ENCODE measurements at regions not wholly inside any gene's neighbourhood (a gene's known extent, or its start where the extent isn't known, plus 50 kb on each side); places are given as distances from the start of the nearest gene placed in this dataset.

GRCh38 chr11:15735706-15736105, 620.6 kb downstream of the SOX6 start:
- no peak for ATAC-seq (replicated peaks in 6 of 8)
- no peaks in the 10 kb centered on the region for H3K4me1 ChIP-seq (replicated peaks in 1 of 2)
- H3K27ac ChIP-seq, result no peak overlapping the region
- WGBS, 10 experiments, result 0 to 84% (median 37%) methylated on average over 1 to 3 of the region's 4 CpGs; no CpG with 5 or more reads in 1 of the 10 experiments
- H3K4me3 ChIP-seq, result no peak overlapping the region
- in situ Hi-C loops (cut with MboI; ENCODE audit: low pct_unique_long_range_greater_than_20kb in 2 of 9, low sequenced_read_pairs in 9 of 9, unreplicated experiment in 9 of 9), result no loop called here

- H3K4me3 ChIP-seq, result no peak overlapping the region
- peaks cover 0 to under 1% of the 10 kb centered on the region in 2 donors for H3K4me1 ChIP-seq (replicated peaks in 1 of 2)
- ATAC-seq (replicated peaks in 6 of 8), result peak in 1 of 8 experiments; percentile 53
- in situ Hi-C loops (cut with MboI; ENCODE audit: low pct_unique_long_range_greater_than_20kb in 2 of 9, low sequenced_read_pairs in 9 of 9, unreplicated experiment in 9 of 9), result no loop called here
- H3K27ac ChIP-seq, result no peak overlapping the region
These were observed 619.0 kb downstream of the SOX6 start for GRCh38 chr11:15737320-15737719.

- peaks cover 10 to 11% of the 10 kb centered on the region in 2 donors for H3K4me1 ChIP-seq (replicated peaks in 1 of 2)
- H3K4me3 ChIP-seq, result no peak overlapping the region
- WGBS, 10 experiments, result 29 to 100% (median 90%) methylated on average over 1 to 4 of the region's 5 CpGs; no CpG with 5 or more reads in 2 of the 10 experiments
- in situ Hi-C loops (cut with MboI; ENCODE audit: low pct_unique_long_range_greater_than_20kb in 2 of 9, low sequenced_read_pairs in 9 of 9, unreplicated experiment in 9 of 9), result no loop called here
- H3K27ac ChIP-seq, result no peak overlapping the region
- ATAC-seq (replicated peaks in 6 of 8), result no peak
These were observed 617.4 kb downstream of the SOX6 start for GRCh38 chr11:15738931-15739330.

- in situ Hi-C loops (cut with MboI; ENCODE audit: low pct_unique_long_range_greater_than_20kb in 2 of 9, low sequenced_read_pairs in 9 of 9, unreplicated experiment in 9 of 9), result no loop called here
- Histone ChIP-seq H3K4me1 (replicated peaks in 1 of 2) (peaks cover 10 to 11% of the 10 kb centered on the region in 2 donors), H3K4me3 (no peak overlapping the region), H3K27ac (no peak overlapping the region)
- 0 to 80% (median 44%) methylated on average over 2 to 7 of the region's 7 CpGs; no CpG with 5 or more reads in 1 of the 10 experiments for WGBS, 10 experiments
- peak in 5 of 8 experiments; percentile 20 to 52 (median 35) for ATAC-seq (replicated peaks in 6 of 8)
These were observed 613.5 kb downstream of the SOX6 start for GRCh38 chr11:15742626-15743519.

GRCh38 chr11:15744693-15745092, 611.7 kb downstream of the SOX6 start:
- ATAC-seq (replicated peaks in 6 of 8), result no peak
- Histone ChIP-seq H3K27ac (no peak overlapping the region), H3K4me1 (replicated peaks in 1 of 2) (peaks cover 10 to 11% of the 10 kb centered on the region in 2 donors), H3K4me3 (no peak overlapping the region)
- in situ Hi-C loops (cut with MboI; ENCODE audit: low pct_unique_long_range_greater_than_20kb in 2 of 9, low sequenced_read_pairs in 9 of 9, unreplicated experiment in 9 of 9), result no loop called here
- 22 to 100% (median 100%) methylated on average over 1 to 3 of the region's 3 CpGs; no CpG with 5 or more reads in 3 of the 10 experiments for WGBS, 10 experiments

- Histone ChIP-seq H3K4me1 (replicated peaks in 1 of 2) (peaks cover 10 to 11% of the 10 kb centered on the region in 2 donors), H3K4me3 (no peak overlapping the region), H3K27ac (no peak overlapping the region)
- 60 to 100% (median 100%) methylated on average over 1 to 2 of the region's 2 CpGs; no CpG with 5 or more reads in 5 of the 10 experiments for WGBS, 10 experiments
- peak in 1 of 8 experiments; percentile 21 for ATAC-seq (replicated peaks in 6 of 8)
- in situ Hi-C loops (cut with MboI; ENCODE audit: low pct_unique_long_range_greater_than_20kb in 2 of 9, low sequenced_read_pairs in 9 of 9, unreplicated experiment in 9 of 9), result no loop called here
These were observed 611.1 kb downstream of the SOX6 start for GRCh38 chr11:15745266-15745665.

GRCh38 chr11:15747671-15748070, 608.7 kb downstream of the SOX6 start:
- in situ Hi-C loops (cut with MboI; ENCODE audit: low pct_unique_long_range_greater_than_20kb in 2 of 9, low sequenced_read_pairs in 9 of 9, unreplicated experiment in 9 of 9), result no loop called here
- H3K4me1 ChIP-seq (replicated peaks in 1 of 2), result peaks cover 6 to 7% of the 10 kb centered on the region in 2 donors
- no peak for ATAC-seq (replicated peaks in 6 of 8)
- H3K27ac ChIP-seq, result no peak overlapping the region
- H3K4me3 ChIP-seq, result no peak overlapping the region
- WGBS, 10 experiments, result 3 to 100% (median 51%) methylated on average over 1 to 2 of the region's 2 CpGs; no CpG with 5 or more reads in 4 of the 10 experiments

GRCh38 chr11:15748132-15748531, 608.2 kb downstream of the SOX6 start:
- Histone ChIP-seq H3K4me3 (no peak overlapping the region), H3K4me1 (replicated peaks in 1 of 2) (peaks cover 2 to 3% of the 10 kb centered on the region in 2 donors), H3K27ac (no peak overlapping the region)
- no peak for ATAC-seq (replicated peaks in 6 of 8)
- in situ Hi-C loops (cut with MboI; ENCODE audit: low pct_unique_long_range_greater_than_20kb in 2 of 9, low sequenced_read_pairs in 9 of 9, unreplicated experiment in 9 of 9), result no loop called here

- no peak for ATAC-seq (replicated peaks in 6 of 8)
- Histone ChIP-seq H3K4me1 (replicated peaks in 1 of 2) (no peaks in the 10 kb centered on the region), H3K4me3 (no peak overlapping the region), H3K27ac (no peak overlapping the region)
- 0 to 100% (median 50%) methylated on average over 1 to 2 of the region's 2 CpGs; no CpG with 5 or more reads in 1 of the 10 experiments for WGBS, 10 experiments
- in situ Hi-C loops (cut with MboI; ENCODE audit: low pct_unique_long_range_greater_than_20kb in 2 of 9, low sequenced_read_pairs in 9 of 9, unreplicated experiment in 9 of 9), result no loop called here
These were observed 607.6 kb downstream of the SOX6 start for GRCh38 chr11:15748741-15749140.

GRCh38 chr11:15750535-15751308, 605.6 kb downstream of the SOX6 start:
- no peak overlapping the region for H3K4me3 ChIP-seq
- H3K4me1 ChIP-seq (replicated peaks in 1 of 2), result no peaks in the 10 kb centered on the region
- no peak overlapping the region for H3K27ac ChIP-seq
- 44 to 100% (median 83%) methylated on average over 2 to 9 of the region's 11 CpGs; no CpG with 5 or more reads in 1 of the 10 experiments for WGBS, 10 experiments
- in situ Hi-C loops (cut with MboI; ENCODE audit: low pct_unique_long_range_greater_than_20kb in 2 of 9, low sequenced_read_pairs in 9 of 9, unreplicated experiment in 9 of 9), result no loop called here
- peak in 3 of 8 experiments; percentile 28 to 81 (median 31) for ATAC-seq (replicated peaks in 6 of 8)

GRCh38 chr11:15754221-15754620, 602.1 kb downstream of the SOX6 start:
- in situ Hi-C loops (cut with MboI; ENCODE audit: low pct_unique_long_range_greater_than_20kb in 2 of 9, low sequenced_read_pairs in 9 of 9, unreplicated experiment in 9 of 9), result no loop called here
- H3K27ac ChIP-seq, result no peak overlapping the region
- H3K4me1 ChIP-seq (replicated peaks in 1 of 2), result peaks cover 0 to 4% of the 10 kb centered on the region in 2 donors
- H3K4me3 ChIP-seq, result no peak overlapping the region
- ATAC-seq (replicated peaks in 6 of 8), result no peak
- 8 to 100% (median 72%) methylated on average over 1 of the region's 1 CpG; no CpG with 5 or more reads in 2 of the 10 experiments for WGBS, 10 experiments

GRCh38 chr11:15757048-15757698, 599.2 kb downstream of the SOX6 start:
- 10 to 99% (median 81%) methylated on average over 2 to 15 of the region's 16 CpGs; no CpG with 5 or more reads in 1 of the 10 experiments for WGBS, 10 experiments
- peak in 2 of 8 experiments; percentile 16 to 20 for ATAC-seq (replicated peaks in 6 of 8)
- in situ Hi-C loops (cut with MboI; ENCODE audit: low pct_unique_long_range_greater_than_20kb in 2 of 9, low sequenced_read_pairs in 9 of 9, unreplicated experiment in 9 of 9), result no loop called here
- Histone ChIP-seq H3K4me3 (no peak overlapping the region), H3K27ac (no peak overlapping the region), H3K4me1 (replicated peaks in 1 of 2) (peaks cover 0 to 4% of the 10 kb centered on the region in 2 donors)
